HCEC 1CT (cell line): ENCODE measurements at regions not wholly inside any gene's neighbourhood (a gene's known extent, or its start where the extent isn't known, plus 50 kb on each side); places are given as distances from the start of the nearest gene placed in this dataset.
"Not testable (repeated sequence)": the region's sequence is repeated elsewhere in the genome, so short reads cannot be mapped to it uniquely, and the experiment has no call there.

Experiments
- DNase-seq: peaks from one replicate; pipeline ENCODE4 v3.0.0-alpha.2; 2017

GRCh38 chr21:28032652-28033051 lies 960.0 kb downstream of the LTN1 start:
- DNase-seq: not testable (repeated sequence)

GRCh38 chr21:28031066-28031465 lies 961.6 kb downstream of the LTN1 start:
- DNase-seq: not testable (repeated sequence)

GRCh38 chr21:28025111-28025510 lies 967.6 kb downstream of the LTN1 start:
- DNase-seq: no peak

DNA sequence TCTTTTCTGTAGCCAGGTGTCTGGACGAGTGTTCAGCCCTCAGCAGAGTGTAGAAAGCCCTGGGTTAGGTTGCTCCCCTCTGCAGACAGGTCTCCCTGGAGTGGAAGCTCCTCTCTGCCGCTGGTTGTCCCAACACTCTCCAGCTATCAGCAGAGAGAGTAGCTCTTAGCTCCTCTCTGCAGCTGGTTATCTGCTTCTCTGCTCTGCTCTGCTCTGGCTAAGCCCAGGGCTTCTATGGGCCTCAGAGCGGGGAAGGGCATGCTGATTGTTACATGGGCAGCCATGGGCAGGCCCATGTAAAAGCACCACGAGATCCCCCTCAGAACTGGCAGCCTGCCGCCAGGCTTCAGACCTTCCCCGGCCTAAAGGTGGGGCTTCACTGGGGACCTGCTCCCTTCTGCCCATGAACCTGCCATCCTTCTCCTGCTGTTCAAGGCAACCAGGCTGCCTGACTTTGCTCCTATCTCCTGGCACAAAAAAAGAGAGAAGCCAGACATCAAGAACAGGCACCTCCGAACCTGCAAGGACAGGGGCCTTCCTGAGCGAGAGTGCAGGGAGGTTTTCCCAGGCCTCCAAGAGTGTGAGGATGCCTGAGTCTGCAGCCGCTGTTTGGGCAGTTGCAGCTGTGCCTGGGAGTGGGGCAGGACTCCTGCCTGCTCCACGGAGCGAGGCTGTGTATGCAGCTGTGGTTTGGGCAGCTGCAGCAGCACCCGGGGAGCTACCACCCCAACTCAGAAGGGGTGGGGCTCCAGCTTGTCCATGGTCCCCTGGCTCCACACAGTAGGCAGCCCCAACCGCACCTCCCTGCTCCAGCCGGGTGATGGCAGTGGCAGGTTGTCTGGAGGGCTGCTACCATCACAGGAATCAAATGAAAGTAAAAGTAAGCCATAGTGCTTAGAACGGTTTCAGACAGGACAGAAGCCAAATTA lies 973.7 kb downstream of the LTN1 start:
- DNase-seq: peak; percentile 23

DNA sequence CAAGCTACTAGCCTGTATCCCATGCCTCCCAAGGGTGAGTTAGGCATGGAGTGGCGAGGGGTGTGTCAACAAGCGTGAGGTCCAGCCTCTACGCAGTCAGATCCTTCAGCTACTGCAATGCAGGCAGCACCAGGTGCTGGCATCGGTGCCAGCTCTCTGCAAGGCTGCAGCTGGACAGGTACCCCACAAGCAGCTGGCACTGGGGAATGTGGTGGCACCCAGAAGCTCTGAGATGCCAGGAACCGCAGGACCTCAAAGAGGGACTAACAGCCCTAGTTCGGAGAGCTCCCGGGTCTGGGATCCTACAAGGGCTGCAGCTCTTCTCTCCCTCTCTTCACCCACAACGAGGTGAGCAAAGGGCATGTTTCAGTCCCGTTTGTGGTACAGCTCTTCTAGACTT lies 974.5 kb downstream of the LTN1 start:
- DNase-seq: no peak

DNA sequence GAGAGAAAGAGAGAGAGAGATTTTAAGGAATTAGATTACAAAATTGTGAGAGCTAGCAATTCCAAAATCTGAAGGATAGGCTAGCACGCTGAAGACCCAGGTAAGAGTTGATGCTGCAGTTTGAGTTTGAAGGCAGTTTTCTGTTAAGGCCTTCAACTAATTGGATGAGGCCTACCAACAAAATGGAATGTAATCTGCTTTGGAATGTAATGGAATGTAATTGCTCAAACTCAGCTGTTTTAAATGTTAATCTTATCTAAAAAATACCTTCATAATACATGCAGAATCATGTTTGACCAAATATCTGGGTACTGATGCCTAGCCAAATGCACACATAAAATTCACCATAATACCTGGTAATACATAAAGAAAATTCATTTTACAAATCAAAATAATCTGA lies 976.1 kb downstream of the LTN1 start:
- DNase-seq: no peak

- not testable (repeated sequence) for DNase-seq
Measured at GRCh38 chr21:28013123-28013522, 979.6 kb downstream of the LTN1 start.

- DNase-seq: not testable (repeated sequence)
Measured at GRCh38 chr21:28011970-28012369, 980.7 kb downstream of the LTN1 start.

- not testable (repeated sequence) for DNase-seq
Measured at GRCh38 chr21:28008245-28008644, 984.4 kb downstream of the LTN1 start.

DNA sequence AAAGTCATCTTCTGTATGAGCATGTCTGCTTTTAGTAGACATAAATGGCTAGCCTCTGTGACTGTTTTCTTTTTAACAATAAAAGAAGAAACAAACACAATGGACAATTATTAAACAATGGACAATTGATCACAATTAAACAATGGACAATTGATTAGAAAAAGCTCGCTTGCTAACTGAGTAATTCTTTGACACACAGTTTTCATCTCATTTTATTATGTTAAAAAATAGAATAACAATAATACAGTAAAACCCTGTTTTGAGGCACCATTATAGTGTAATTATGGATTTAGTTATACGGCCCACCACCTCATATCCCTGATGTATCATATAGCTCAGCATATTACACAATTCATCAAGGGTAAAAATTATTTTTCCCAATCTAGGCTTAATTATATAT lies 989.0 kb downstream of the LTN1 start:
- DNase-seq: not testable (repeated sequence)

DNA sequence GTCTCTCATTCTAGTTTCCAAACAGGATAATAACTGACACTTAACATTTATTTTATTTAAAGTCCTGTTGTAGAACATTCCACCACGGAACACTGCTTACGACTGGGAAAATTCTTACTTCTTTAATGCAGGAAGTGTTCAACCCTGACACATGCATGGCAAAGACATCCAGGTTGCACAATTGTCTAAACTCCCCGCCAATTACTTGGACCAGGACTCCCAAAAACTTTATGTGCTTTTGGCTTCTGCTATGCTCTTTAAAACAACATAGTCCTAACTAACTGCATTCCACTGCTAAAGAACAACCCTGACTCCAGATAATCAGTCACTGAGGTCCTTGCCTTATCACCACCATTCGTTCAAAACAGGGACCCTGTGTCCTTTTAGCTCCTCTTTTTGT lies 995.8 kb downstream of the LTN1 start:
- DNase-seq: not testable (repeated sequence)

DNA sequence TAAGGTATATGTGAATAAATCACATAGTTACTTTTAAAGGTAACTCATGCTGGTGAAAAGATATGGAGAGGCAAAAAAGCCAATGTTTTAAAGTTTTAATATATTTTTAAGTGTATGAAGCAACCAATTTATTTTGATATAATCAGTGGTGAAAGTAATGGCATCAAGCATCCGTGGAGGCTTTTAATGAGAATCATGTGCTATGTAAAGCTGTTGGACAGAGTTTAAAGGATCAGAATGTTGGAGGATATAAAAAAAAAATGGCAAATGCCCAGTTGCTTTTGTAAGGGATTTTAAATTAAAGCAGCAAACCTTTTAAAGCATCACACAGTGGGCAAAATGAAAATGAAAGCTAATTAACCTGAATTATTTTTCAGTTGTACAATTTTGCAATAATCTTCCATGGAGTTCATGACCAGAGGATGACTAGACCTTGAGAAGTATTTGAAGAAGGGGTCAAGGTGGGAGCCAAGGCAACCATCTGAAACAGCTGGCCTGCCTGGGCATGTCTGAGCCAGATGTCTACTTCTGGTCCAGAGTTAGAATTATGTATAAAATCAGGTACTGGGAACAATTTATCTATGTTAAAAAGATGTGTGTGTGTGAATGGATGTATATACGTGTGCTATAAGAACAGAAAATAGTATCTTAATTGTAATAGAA lies 1007.9 kb downstream of the LTN1 start:
- DNase-seq: not testable (repeated sequence)

DNA sequence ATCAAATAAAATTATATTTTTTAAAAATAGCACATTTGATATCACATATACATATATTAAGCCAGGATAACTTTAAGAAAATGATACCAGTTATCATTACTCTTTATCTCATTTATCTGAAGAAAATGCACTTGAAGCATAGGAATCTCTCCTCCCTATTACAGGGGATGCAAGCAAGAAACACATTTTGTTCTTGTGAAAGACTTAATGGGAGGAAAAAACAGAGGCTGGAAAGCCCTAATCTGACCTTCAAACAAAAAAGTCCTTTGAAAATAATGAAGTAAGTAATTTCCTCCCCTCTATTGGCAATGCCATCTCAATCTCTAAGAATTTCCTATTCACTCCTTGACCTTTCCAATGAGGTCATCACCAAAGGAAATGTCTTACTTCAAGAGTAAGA lies 1012.6 kb upstream of the ADAMTS5 start:
- DNase-seq: not testable (repeated sequence)

- no peak for DNase-seq
Measured at GRCh38 chr21:27975514-27975913, 1008.6 kb upstream of the ADAMTS5 start.

DNA sequence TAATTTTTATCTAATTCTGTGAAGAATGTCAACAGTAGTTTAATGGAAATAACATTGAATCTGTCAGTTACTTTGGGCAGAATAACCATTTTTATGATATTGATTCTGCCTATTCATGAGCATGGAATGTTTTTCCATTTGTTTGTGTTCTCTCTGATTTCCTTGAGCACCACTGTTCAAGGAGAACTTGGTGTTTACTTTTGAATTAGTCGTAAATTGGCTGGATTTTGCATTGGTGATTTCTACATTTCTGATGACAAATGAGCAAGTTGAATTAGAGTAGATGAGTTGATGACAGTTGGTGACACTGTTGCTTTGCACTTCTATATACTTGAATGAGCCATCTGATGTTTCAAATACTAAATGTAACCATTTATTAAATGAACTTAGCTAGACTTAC lies 1007.3 kb upstream of the ADAMTS5 start:
- not testable (repeated sequence) for DNase-seq

DNA sequence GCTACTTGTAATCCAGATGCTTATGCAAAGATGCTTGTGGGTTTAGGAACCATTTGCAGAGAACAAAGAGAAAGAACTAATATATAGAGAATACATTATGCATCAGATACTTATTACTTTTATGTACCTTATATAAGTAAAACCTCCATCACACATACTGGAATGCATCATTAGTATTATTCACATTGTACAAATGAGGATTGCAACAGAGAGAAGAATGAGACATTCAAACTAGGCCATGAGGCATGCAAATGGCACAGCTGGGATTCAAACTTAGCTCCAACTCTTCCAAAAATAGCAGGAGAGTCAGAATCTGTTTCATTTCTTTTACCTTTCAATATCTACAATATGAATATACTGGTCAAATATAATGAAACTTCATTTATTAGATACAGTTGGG lies 1001.4 kb upstream of the ADAMTS5 start:
- DNase-seq: peak; percentile 23

GRCh38 chr21:27954543-27955165 lies 987.8 kb upstream of the ADAMTS5 start:
- no peak for DNase-seq

DNA sequence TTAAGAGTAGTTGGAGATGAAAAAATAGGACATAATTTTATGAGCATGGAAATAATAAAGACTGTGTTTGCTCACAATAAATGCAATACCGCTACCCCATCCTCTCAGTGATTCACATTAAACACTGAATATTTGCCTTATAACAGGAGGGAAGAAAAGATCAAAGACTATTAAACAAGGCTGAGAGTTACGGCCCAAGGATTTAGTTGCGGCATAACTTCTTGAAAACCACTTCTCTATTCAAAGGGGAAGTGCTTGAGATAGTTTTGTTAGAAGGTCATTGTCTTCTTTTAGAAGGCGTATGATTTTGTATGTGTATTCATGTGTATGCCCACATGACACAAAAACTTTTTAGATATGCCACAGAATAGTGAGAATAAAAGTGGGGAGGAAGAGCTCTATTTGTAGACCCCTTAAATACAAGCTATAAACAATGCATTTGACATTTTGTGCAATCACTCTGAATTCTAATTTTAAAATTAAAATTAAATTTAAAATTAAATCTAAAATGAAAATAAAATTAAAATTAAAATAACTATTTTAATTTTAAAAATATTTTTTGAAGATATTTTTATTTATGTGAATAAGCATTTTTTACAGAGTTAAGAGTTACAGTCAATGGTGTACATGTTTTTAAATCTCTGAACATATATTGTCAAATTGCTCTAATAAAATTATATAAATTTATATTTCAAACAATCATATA lies 986.6 kb upstream of the ADAMTS5 start:
- no peak for DNase-seq

DNA sequence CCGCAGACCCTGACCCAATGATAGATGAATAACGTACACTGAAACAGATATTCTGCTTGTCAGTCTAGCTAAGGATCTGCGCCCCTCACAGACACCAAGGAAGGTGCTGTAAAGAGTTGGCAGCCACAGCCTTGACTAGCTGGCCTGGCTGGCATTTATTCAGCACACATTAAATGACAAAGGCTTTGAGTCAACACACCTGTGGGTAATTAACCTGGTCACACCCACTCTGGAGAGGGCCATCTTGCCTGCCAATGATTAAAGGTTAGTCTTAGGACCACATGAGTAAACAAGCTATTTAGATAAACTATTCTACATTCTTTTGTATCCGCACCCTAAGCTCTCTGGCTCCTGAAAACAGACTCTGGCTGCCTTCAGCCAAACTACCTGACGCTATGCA lies 982.2 kb upstream of the ADAMTS5 start:
- not testable (repeated sequence) for DNase-seq

- not testable (repeated sequence) for DNase-seq
Measured at GRCh38 chr21:27930108-27930767, 963.4 kb upstream of the ADAMTS5 start.

GRCh38 chr21:27929179-27929578 lies 962.3 kb upstream of the ADAMTS5 start:
- not testable (repeated sequence) for DNase-seq

GRCh38 chr21:27928534-27929115 lies 961.7 kb upstream of the ADAMTS5 start:
- DNase-seq: peak; percentile 85
